ENCODE measurements at regions not wholly inside any gene's neighbourhood (a gene's known extent, or its start where the extent isn't known, plus 50 kb on each side); places are given as distances from the start of the nearest gene placed in this dataset.

DNA sequence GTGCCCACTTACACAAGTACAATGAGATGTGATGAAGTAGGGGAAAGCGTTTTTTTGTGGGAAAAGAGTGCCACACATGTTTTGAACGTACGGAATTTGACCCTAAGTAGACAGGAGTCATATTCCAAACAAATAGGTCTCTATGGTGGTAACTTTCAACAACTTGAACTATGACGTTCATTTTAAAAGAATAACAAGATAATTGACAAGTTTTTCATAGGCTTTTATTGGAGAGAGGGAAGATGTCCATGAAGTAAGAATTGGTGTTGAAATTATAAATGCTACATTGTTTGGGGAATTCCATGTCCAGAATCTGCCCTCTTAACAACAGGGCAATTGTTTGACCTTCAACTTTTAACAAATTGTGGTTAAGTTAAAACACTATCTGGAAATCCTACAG, 126.5 kb downstream of the GASK1B start:
- no peak for TF ChIP-seq POLR2AphosphoS5 (IDR thresholded peaks at IDR 0.05; ENCODE audit: low read depth, low read length)
- TF ChIP-seq TAF1 (IDR thresholded peaks at IDR 0.05; ENCODE audit: low read depth, low read length), result no peak
- no peak for TF ChIP-seq POLR2A (IDR thresholded peaks at IDR 0.05; ENCODE audit: low read depth, low read length)
- TF ChIP-seq SPI1 (IDR thresholded peaks at IDR 0.05; ENCODE audit: low read depth, low read length), result no peak
- no peak for TF ChIP-seq PAX5 (IDR thresholded peaks at IDR 0.05; ENCODE audit: insufficient read depth, low read length, severe bottlenecking)
